Activated CD4-positive, alpha-beta memory T cell treated with anti-CD3 and anti-CD28 coated beads for 36 hours (primary cell): ENCODE measurements at regions not wholly inside any gene's neighbourhood (a gene's known extent, or its start where the extent isn't known, plus 50 kb on each side); places are given as distances from the start of the nearest gene placed in this dataset.

Experiments used
- CTCF ChIA-PET: fragments of 350-600 bp; sonication (Branson Sonifier 250); formaldehyde crosslinking; loops from one replicate; lab custom pipeline; 2021; ENCODE audit warnings: antibody characterized with exemption, inconsistent platforms; lab: Charles Lee
- POLR2A ChIA-PET: fragments of 350-600 bp; sonication (Branson Sonifier 250); formaldehyde crosslinking; loops from one replicate; lab custom pipeline; 2021; ENCODE audit warnings: antibody characterized with exemption; lab: Charles Lee
- DNase-seq: peaks from one replicate; pipeline ENCODE4 v3.0.0-alpha.2; 2020
- H3K27ac Mint-ChIP-seq: one replicate; pipeline ENCODE4 v1.8.0; 2021; ENCODE audit warnings: mixed read lengths
- H3K27me3 Mint-ChIP-seq: one replicate; pipeline ENCODE4 v1.8.0; 2021; ENCODE audit warnings: mixed read lengths
- H3K36me3 Mint-ChIP-seq: one replicate; pipeline ENCODE4 v1.8.0; 2021; ENCODE audit warnings: mixed read lengths
- H3K4me1 Mint-ChIP-seq: one replicate; pipeline ENCODE4 v1.8.0; 2021; ENCODE audit warnings: low read depth, mixed read lengths
- H3K4me3 Mint-ChIP-seq: one replicate; pipeline ENCODE4 v1.8.0; 2021; ENCODE audit warnings: mild to moderate bottlenecking, mixed read lengths
- H3K9me3 Mint-ChIP-seq: one replicate; pipeline ENCODE4 v1.8.0; 2021; ENCODE audit warnings: mixed read lengths
- intact Hi-C: fragments of 100-400 bp; cut with micrococcal nuclease; formaldehyde crosslinking; loops from one replicate; pipeline ENCODE4 v1.15.1; 2023

- Mint-ChIP-seq H3K4me3 (no peak overlapping the region), H3K9me3 (peaks cover 31% of the 10 kb centered on the region), H3K36me3 (no peaks in the 10 kb centered on the region), H3K27me3 (no peaks in the 10 kb centered on the region), H3K27ac (no peak overlapping the region), H3K4me1 (no peaks in the 10 kb centered on the region)
- ChIA-PET POLR2A (no interaction called here), CTCF (interaction anchor here (0.7 kb wide), 1 partner anchor 20 kb away, joined by 4 read pairs; no protein-coding TSS in a partner anchor)
- intact Hi-C loops, result no loop called here
- DNase-seq, result no peak
These were observed 1487.3 kb downstream of the PCDH7 start for GRCh38 chr4:32207456-32207855.

DNA sequence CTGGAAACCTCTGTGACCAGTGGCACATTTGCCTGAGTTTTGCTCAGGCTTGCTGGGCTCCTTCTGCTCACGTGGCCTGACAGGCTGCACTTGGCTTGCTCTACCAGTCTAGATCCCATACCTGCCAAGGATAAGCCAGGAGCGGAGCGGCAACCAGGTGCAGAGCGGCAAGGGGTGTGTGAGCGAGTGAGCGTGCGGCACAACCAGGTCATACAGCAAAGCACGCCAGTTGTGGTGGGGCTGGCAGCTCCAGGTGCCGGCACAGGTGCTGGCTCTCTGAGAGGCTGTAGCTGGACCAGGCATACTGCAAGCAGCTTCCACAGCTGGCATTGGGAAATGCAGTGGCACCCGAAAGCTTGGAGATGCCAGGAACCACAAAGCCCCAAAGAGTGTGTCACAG lies 1495.1 kb downstream of the PCDH7 start:
- intact Hi-C loops, result no loop called here
- Mint-ChIP-seq H3K27ac (no peak overlapping the region), H3K9me3 (peaks cover 19% of the 10 kb centered on the region), H3K4me3 (no peak overlapping the region), H3K27me3 (no peaks in the 10 kb centered on the region), H3K36me3 (no peaks in the 10 kb centered on the region), H3K4me1 (no peaks in the 10 kb centered on the region)
- no peak for DNase-seq
- ChIA-PET POLR2A (no interaction called here), CTCF (no interaction called here)

GRCh38 chr4:32216502-32216901 lies 1496.3 kb downstream of the PCDH7 start:
- no peaks in the 10 kb centered on the region for H3K4me1 Mint-ChIP-seq

DNA sequence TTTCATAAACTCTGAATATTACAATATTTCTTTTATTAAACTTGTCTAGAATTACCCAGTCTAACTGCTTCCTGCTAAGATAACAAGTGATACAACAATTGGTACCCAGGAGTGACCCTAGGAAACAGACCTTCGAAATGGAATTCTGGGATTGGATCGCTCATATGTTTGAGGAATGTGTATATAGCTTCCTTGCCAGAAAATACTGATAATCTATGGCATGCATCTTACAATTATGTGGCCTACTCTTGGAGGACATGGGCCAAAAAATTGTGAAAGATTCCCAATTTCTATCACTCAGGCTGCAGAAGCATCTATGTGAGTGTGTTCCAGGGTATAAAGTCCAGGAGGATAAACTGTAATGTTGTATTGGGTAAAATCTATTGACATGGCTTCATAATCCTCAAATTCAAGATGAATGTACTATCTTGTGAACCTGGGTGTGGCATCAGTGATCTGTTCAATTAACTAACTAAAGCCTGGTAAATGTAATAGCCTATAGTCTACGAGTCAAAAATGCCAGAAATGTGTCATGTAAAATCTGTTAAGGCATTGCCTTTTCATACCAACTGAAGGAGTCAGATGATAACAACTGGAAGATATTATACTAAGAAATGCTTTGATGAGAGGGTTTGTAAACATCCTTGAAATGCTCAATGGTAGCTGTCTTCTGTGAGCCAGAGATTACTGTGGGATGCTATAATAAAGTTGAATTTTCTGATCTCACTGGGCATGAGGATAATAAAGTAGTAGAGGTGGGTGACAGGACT lies 1499.3 kb downstream of the PCDH7 start:
- Mint-ChIP-seq H3K9me3 (peaks cover 26% of the 10 kb centered on the region), H3K27me3 (no peaks in the 10 kb centered on the region), H3K36me3 (no peaks in the 10 kb centered on the region), H3K4me3 (no peak overlapping the region), H3K27ac (no peak overlapping the region), H3K4me1 (no peaks in the 10 kb centered on the region)
- POLR2A ChIA-PET, result no interaction called here
- CTCF ChIA-PET, result no interaction called here
- intact Hi-C loops, result no loop called here
- no peak for DNase-seq

More at GRCh38 chr4:32216502-32216901, 1496.3 kb downstream of the PCDH7 start:
- POLR2A ChIA-PET, result no interaction called here
- CTCF ChIA-PET, result no interaction called here
- Mint-ChIP-seq H3K36me3 (no peaks in the 10 kb centered on the region), H3K27ac (no peak overlapping the region), H3K4me3 (no peak overlapping the region), H3K27me3 (no peaks in the 10 kb centered on the region), H3K9me3 (peaks cover 16% of the 10 kb centered on the region)
- intact Hi-C loops, result no loop called here
- DNase-seq, result no peak

GRCh38 chr4:32226204-32226603 lies 1506.0 kb downstream of the PCDH7 start:
- Mint-ChIP-seq H3K27me3 (no peaks in the 10 kb centered on the region), H3K4me3 (no peak overlapping the region), H3K4me1 (no peaks in the 10 kb centered on the region), H3K9me3 (peaks cover 14% of the 10 kb centered on the region), H3K36me3 (no peaks in the 10 kb centered on the region), H3K27ac (no peak overlapping the region)
- intact Hi-C loops, result no loop called here
- ChIA-PET POLR2A (no interaction called here), CTCF (interaction anchor here (0.6 kb wide), 1 partner anchor 149 kb away, joined by 3 read pairs; no protein-coding TSS in a partner anchor)
- no peak for DNase-seq

DNA sequence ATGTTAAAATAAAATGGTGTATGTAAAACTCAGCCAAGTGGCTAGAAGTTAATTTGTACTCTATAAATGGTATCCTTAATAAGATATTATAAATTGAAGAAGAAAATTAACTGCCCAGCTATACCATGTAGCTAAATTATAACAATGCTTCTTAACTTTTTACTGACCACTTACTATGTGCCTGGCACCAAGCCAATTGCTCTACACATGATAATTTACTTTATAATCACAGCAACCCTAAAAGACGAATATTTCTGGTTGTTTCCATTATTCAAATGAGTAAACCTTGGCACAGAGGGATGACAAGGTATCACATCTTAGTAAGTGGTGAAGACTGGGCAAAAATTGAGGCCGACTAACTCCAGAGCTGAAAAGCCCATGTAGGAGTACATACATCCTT lies 1506.6 kb downstream of the PCDH7 start:
- intact Hi-C loops, result no loop called here
- Mint-ChIP-seq H3K36me3 (no peaks in the 10 kb centered on the region), H3K9me3 (peaks cover 14% of the 10 kb centered on the region), H3K27ac (no peak overlapping the region), H3K27me3 (no peaks in the 10 kb centered on the region), H3K4me1 (no peaks in the 10 kb centered on the region), H3K4me3 (no peak overlapping the region)
- no peak for DNase-seq
- CTCF ChIA-PET, result interaction anchor here (0.6 kb wide), 1 partner anchor 19 kb away, joined by 4 read pairs; no protein-coding TSS in a partner anchor
- POLR2A ChIA-PET, result no interaction called here

GRCh38 chr4:32243926-32244325 lies 1523.8 kb downstream of the PCDH7 start:
- ChIA-PET CTCF (no interaction called here), POLR2A (no interaction called here)
- peaks cover 10% of the 10 kb centered on the region for H3K9me3 Mint-ChIP-seq
- no peak for DNase-seq
- intact Hi-C loops, result no loop called here
- H3K36me3 Mint-ChIP-seq, result no peaks in the 10 kb centered on the region
- H3K27ac Mint-ChIP-seq, result no peak overlapping the region
- no peak overlapping the region for H3K4me3 Mint-ChIP-seq
- no peaks in the 10 kb centered on the region for H3K27me3 Mint-ChIP-seq
- H3K4me1 Mint-ChIP-seq, result no peaks in the 10 kb centered on the region

GRCh38 chr4:32249040-32249439 lies 1528.9 kb downstream of the PCDH7 start:
- no peaks in the 10 kb centered on the region for H3K27me3 Mint-ChIP-seq
- no peak for DNase-seq
- H3K4me3 Mint-ChIP-seq, result no peak overlapping the region
- intact Hi-C loops, result no loop called here
- no peak overlapping the region for H3K27ac Mint-ChIP-seq
- POLR2A ChIA-PET, result no interaction called here
- H3K9me3 Mint-ChIP-seq, result peaks cover 20% of the 10 kb centered on the region
- H3K4me1 Mint-ChIP-seq, result no peaks in the 10 kb centered on the region
- H3K36me3 Mint-ChIP-seq, result no peaks in the 10 kb centered on the region
- CTCF ChIA-PET, result no interaction called here

DNA sequence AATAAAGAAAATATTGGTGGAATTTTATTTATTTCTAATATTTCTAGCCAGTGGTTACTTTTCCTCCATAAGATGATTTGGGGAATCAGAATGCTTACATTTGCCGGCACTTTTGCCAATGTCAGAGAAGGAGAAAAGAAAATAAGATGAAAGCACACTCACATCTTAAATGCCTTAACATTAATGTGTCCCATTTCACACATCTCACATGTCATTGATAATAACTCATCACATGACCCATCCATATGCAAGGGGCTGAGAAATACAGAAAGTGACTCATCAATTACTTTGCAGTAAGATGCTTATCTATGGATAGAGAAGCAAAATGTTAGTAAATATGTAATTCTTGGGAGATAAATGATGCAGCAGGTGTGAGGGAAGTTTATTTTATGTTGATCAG lies 1531.0 kb downstream of the PCDH7 start:
- intact Hi-C loops, result no loop called here
- ChIA-PET POLR2A (no interaction called here), CTCF (no interaction called here)
- no peak overlapping the region for H3K4me3 Mint-ChIP-seq
- peaks cover 19% of the 10 kb centered on the region for H3K9me3 Mint-ChIP-seq
- no peaks in the 10 kb centered on the region for H3K36me3 Mint-ChIP-seq
- H3K4me1 Mint-ChIP-seq, result no peaks in the 10 kb centered on the region
- H3K27ac Mint-ChIP-seq, result no peak overlapping the region
- no peaks in the 10 kb centered on the region for H3K27me3 Mint-ChIP-seq
- DNase-seq, result no peak

- Mint-ChIP-seq H3K4me1 (no peaks in the 10 kb centered on the region), H3K36me3 (no peaks in the 10 kb centered on the region), H3K9me3 (peaks cover 21% of the 10 kb centered on the region), H3K4me3 (no peak overlapping the region), H3K27me3 (no peaks in the 10 kb centered on the region), H3K27ac (no peak overlapping the region)
- ChIA-PET CTCF (no interaction called here), POLR2A (no interaction called here)
- intact Hi-C loops, result no loop called here
- no peak for DNase-seq
These were observed 1531.8 kb downstream of the PCDH7 start for GRCh38 chr4:32251926-32252325.

DNA sequence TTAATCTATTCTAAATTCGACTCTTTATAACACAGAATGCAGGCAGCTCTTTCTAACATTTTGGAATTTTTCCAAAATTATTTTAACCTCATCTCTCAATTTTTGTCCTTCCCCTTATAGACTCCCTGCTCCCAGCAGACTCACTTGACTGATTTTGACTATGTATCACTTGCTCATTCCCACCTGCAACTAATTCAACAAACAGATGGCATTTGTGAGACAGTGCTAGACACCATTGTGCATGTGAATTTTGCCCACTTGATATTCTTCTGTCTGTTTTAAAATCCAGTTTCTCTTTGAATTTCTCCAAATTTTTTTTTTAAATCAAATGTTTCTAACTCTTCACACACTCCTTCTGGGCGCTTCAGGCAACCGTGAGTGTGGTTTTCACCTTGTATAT lies 1534.0 kb downstream of the PCDH7 start:
- ChIA-PET POLR2A (no interaction called here), CTCF (no interaction called here)
- Mint-ChIP-seq H3K4me1 (no peaks in the 10 kb centered on the region), H3K27me3 (no peaks in the 10 kb centered on the region), H3K36me3 (no peaks in the 10 kb centered on the region), H3K9me3 (peaks cover 18% of the 10 kb centered on the region), H3K4me3 (no peak overlapping the region), H3K27ac (no peak overlapping the region)
- DNase-seq, result no peak
- intact Hi-C loops, result no loop called here

DNA sequence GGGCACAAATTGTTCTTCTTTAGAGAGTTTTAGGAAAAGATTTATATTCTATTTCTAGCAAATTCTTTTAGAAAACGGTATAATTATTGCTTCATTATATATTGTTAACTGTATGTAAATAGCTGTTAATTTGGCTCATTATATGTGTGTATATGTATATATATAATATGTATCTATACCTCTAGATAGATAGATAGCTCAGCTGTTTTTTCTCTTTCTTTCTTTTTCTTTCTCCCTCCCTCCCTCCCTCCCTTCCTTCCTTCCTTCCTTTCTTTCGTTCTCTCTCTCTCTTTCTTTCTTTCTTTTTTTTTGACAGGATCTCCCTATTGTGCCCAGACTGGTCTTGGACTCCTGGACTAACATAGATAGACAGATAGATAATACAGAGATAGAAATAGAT lies 1538.8 kb downstream of the PCDH7 start:
- intact Hi-C loops, result no loop called here
- Mint-ChIP-seq H3K9me3 (peaks cover 11% of the 10 kb centered on the region), H3K27me3 (no peaks in the 10 kb centered on the region), H3K4me1 (no peaks in the 10 kb centered on the region), H3K36me3 (no peaks in the 10 kb centered on the region), H3K27ac (no peak overlapping the region), H3K4me3 (no peak overlapping the region)
- CTCF ChIA-PET, result no interaction called here
- POLR2A ChIA-PET, result no interaction called here
- DNase-seq, result no peak

DNA sequence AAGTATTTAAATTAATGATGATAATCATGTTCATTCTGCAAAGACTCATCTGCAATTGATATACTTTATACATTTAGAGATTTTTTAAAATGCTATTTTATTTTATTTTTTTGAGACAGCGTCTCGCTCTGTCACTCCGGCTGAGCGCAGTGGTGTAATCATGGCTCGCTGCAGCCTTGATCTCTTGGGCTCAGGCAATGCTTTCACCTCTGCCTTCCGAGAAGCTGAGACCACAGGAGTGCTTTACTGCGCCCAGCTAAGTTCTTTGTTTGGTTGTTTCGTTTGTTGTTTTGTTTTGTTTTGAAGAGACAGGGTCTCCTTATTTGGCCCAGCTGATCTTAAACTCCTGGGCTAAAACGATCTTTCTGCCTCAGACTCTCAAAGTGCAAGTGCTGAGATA lies 1541.0 kb downstream of the PCDH7 start:
- Mint-ChIP-seq H3K36me3 (no peaks in the 10 kb centered on the region), H3K27me3 (no peaks in the 10 kb centered on the region), H3K27ac (no peak overlapping the region), H3K4me1 (no peaks in the 10 kb centered on the region), H3K4me3 (no peak overlapping the region), H3K9me3 (peaks cover 11% of the 10 kb centered on the region)
- intact Hi-C loops, result no loop called here
- CTCF ChIA-PET, result no interaction called here
- POLR2A ChIA-PET, result no interaction called here
- DNase-seq, result no peak
